HAP-1 (cell line): ENCODE measurements at regions not wholly inside any gene's neighbourhood (a gene's known extent, or its start where the extent isn't known, plus 50 kb on each side); places are given as distances from the start of the nearest gene placed in this dataset.

Source experiments
- DNase-seq, 2 experiments: peaks; one replicate each; pipeline ENCODE4 v3.0.0-alpha.2; 2016 to 2020; ENCODE audit warnings: low spot score in 2 of 2
- H3K27me3 ChIP-seq: fragments of 250-450 bp; sonication (Bioruptor Pico); 2 replicates; pipeline ENCODE4 v1.5.1; 2020; ENCODE audit warnings: low read depth, mild to moderate bottlenecking, moderate library complexity
- H3K36me3 ChIP-seq: fragments of 250-450 bp; sonication (Bioruptor Pico); replicated peaks from 2 replicates; pipeline ENCODE4 v1.5.1; 2020; ENCODE audit warnings: mild to moderate bottlenecking
- H3K4me1 ChIP-seq: fragments of 250-450 bp; sonication (Bioruptor Pico); 2 replicates; pipeline ENCODE4 v1.5.1; 2020; ENCODE audit warnings: mild to moderate bottlenecking
- H3K4me3 ChIP-seq: fragments of 250-450 bp; sonication (Bioruptor Pico); 2 replicates; pipeline ENCODE4 v1.5.1; 2020; ENCODE audit warnings: mild to moderate bottlenecking, moderate library complexity
- H3K9me3 ChIP-seq: fragments of 250-450 bp; sonication (Bioruptor Pico); 2 replicates; pipeline ENCODE4 v1.5.1; 2020; ENCODE audit warnings: mild to moderate bottlenecking, moderate library complexity
- in situ Hi-C: fragments of 300-500 bp; cut with MboI; formaldehyde crosslinking; loops from 3 replicates; pipeline ENCODE4 v1.14.3; 2020; ENCODE audit warnings: low sequenced_read_pairs, inconsistent platforms, mixed read lengths

GRCh38 chr15:62592920-62593319, 427.8 kb upstream of the C2CD4B start:
- Histone ChIP-seq H3K27me3 (peaks cover 3% of the 10 kb centered on the region; the same call in 1 of the 2 replicates), H3K4me1 (peaks cover 3% of the 10 kb centered on the region; the same call in 1 of the 2 replicates), H3K36me3 (no peaks in the 10 kb centered on the region), H3K4me3 (no peak overlapping the region), H3K9me3 (no peaks in the 10 kb centered on the region)
- DNase-seq = no peak
- in situ Hi-C loops = no loop called here

GRCh38 chr15:62593681-62594399, 428.8 kb upstream of the C2CD4B start:
- DNase-seq = no peak
- in situ Hi-C loops = no loop called here
- no peak overlapping the region for H3K4me3 ChIP-seq
- no peaks in the 10 kb centered on the region for H3K36me3 ChIP-seq
- H3K9me3 ChIP-seq = no peaks in the 10 kb centered on the region
- peaks cover 3% of the 10 kb centered on the region; the same call in 1 of the 2 replicates for H3K27me3 ChIP-seq
- peaks cover 3% of the 10 kb centered on the region; the same call in 1 of the 2 replicates for H3K4me1 ChIP-seq

GRCh38 chr15:62598217-62598616, 433.1 kb upstream of the C2CD4B start:
- DNase-seq = no peak
- H3K36me3 ChIP-seq = no peaks in the 10 kb centered on the region
- H3K4me1 ChIP-seq = peaks cover under 1% of the 10 kb centered on the region
- H3K9me3 ChIP-seq = no peaks in the 10 kb centered on the region
- in situ Hi-C loops = no loop called here
- H3K4me3 ChIP-seq = no peak overlapping the region
- H3K27me3 ChIP-seq = peaks cover 3% of the 10 kb centered on the region

GRCh38 chr15:62599791-62600777, 435.0 kb upstream of the C2CD4B start:
- in situ Hi-C loops = no loop called here
- Histone ChIP-seq H3K4me1 (peaks cover 3% of the 10 kb centered on the region), H3K36me3 (no peaks in the 10 kb centered on the region), H3K27me3 (peaks cover 3% of the 10 kb centered on the region), H3K4me3 (no peak overlapping the region), H3K9me3 (no peaks in the 10 kb centered on the region)
- DNase-seq = no peak

- H3K27me3 ChIP-seq = peaks cover 3% of the 10 kb centered on the region
- no peak overlapping the region for H3K4me3 ChIP-seq
- no peaks in the 10 kb centered on the region for H3K36me3 ChIP-seq
- in situ Hi-C loops = no loop called here
- no peak for DNase-seq
- no peaks in the 10 kb centered on the region for H3K9me3 ChIP-seq
- H3K4me1 ChIP-seq = peaks cover 3% of the 10 kb centered on the region
Observed at GRCh38 chr15:62601777-62602545, 436.9 kb upstream of the C2CD4B start.

GRCh38 chr15:62603742-62604141, 438.7 kb upstream of the C2CD4B start:
- no peak for DNase-seq
- H3K9me3 ChIP-seq = no peaks in the 10 kb centered on the region
- in situ Hi-C loops = no loop called here
- H3K4me1 ChIP-seq = peaks cover 3% of the 10 kb centered on the region
- no peak overlapping the region for H3K4me3 ChIP-seq
- H3K27me3 ChIP-seq = no peaks in the 10 kb centered on the region; the same call in 1 of the 2 replicates
- H3K36me3 ChIP-seq = no peaks in the 10 kb centered on the region

- H3K4me3 ChIP-seq = no peak overlapping the region
- H3K27me3 ChIP-seq = no peaks in the 10 kb centered on the region
- H3K36me3 ChIP-seq = no peaks in the 10 kb centered on the region
- in situ Hi-C loops = no loop called here
- no peak for DNase-seq
- no peaks in the 10 kb centered on the region for H3K9me3 ChIP-seq
- peaks cover 3% of the 10 kb centered on the region for H3K4me1 ChIP-seq
Observed at GRCh38 chr15:62605282-62605681, 437.3 kb upstream of the TPM1 start.

- Histone ChIP-seq H3K27me3 (no peaks in the 10 kb centered on the region), H3K4me1 (peaks cover 3% of the 10 kb centered on the region), H3K4me3 (no peak overlapping the region), H3K36me3 (no peaks in the 10 kb centered on the region), H3K9me3 (no peaks in the 10 kb centered on the region)
- DNase-seq = no peak
- in situ Hi-C loops = no loop called here
Observed at GRCh38 chr15:62606376-62607113, 436.0 kb upstream of the TPM1 start.

GRCh38 chr15:62607114-62607462, 435.5 kb upstream of the TPM1 start:
- H3K9me3 ChIP-seq = no peaks in the 10 kb centered on the region
- peaks cover 4% of the 10 kb centered on the region for H3K4me1 ChIP-seq
- no peak for DNase-seq
- H3K4me3 ChIP-seq = no peak overlapping the region
- in situ Hi-C loops = no loop called here
- H3K36me3 ChIP-seq = no peaks in the 10 kb centered on the region
- H3K27me3 ChIP-seq = no peaks in the 10 kb centered on the region

- no peak overlapping the region for H3K4me3 ChIP-seq
- no peaks in the 10 kb centered on the region for H3K9me3 ChIP-seq
- no peak for DNase-seq
- in situ Hi-C loops = no loop called here
- H3K27me3 ChIP-seq = no peaks in the 10 kb centered on the region
- H3K4me1 ChIP-seq = peaks cover 9% of the 10 kb centered on the region
- no peaks in the 10 kb centered on the region for H3K36me3 ChIP-seq
Observed at GRCh38 chr15:62607643-62608042, 434.9 kb upstream of the TPM1 start.

GRCh38 chr15:62608369-62608768, 434.2 kb upstream of the TPM1 start:
- H3K27me3 ChIP-seq = no peaks in the 10 kb centered on the region
- no peak for DNase-seq
- no peaks in the 10 kb centered on the region for H3K9me3 ChIP-seq
- in situ Hi-C loops = no loop called here
- peaks cover 14% of the 10 kb centered on the region for H3K4me1 ChIP-seq
- H3K4me3 ChIP-seq = no peak overlapping the region
- no peaks in the 10 kb centered on the region for H3K36me3 ChIP-seq

- Histone ChIP-seq H3K27me3 (no peaks in the 10 kb centered on the region), H3K4me1 (peaks cover 16% of the 10 kb centered on the region), H3K4me3 (no peak overlapping the region), H3K9me3 (no peaks in the 10 kb centered on the region), H3K36me3 (no peaks in the 10 kb centered on the region)
- no peak for DNase-seq
- in situ Hi-C loops = no loop called here
Observed at GRCh38 chr15:62610265-62610869, 432.2 kb upstream of the TPM1 start.

- Histone ChIP-seq H3K4me3 (no peak overlapping the region), H3K36me3 (no peaks in the 10 kb centered on the region), H3K9me3 (no peaks in the 10 kb centered on the region), H3K27me3 (no peaks in the 10 kb centered on the region), H3K4me1 (peaks cover 16% of the 10 kb centered on the region)
- in situ Hi-C loops = no loop called here
- no peak for DNase-seq
Observed at GRCh38 chr15:62611002-62611401, 431.5 kb upstream of the TPM1 start.
